GM10266 (cell line): ENCODE measurements at regions not wholly inside any gene's neighbourhood (a gene's known extent, or its start where the extent isn't known, plus 50 kb on each side); places are given as distances from the start of the nearest gene placed in this dataset.

Experiments used
- DNase-seq: peaks from one replicate; pipeline ENCODE4 v3.0.0; 2012; ENCODE audit errors: extremely low spot score
- CTCF ChIP-seq: IDR thresholded peaks from 2 replicates; pipeline ENCODE4 v1.5.1; 2012; ENCODE audit warnings: mild to moderate bottlenecking, low read depth; ENCODE audit not compliant: control insufficient read depth, insufficient read depth; ENCODE audit errors: missing control alignments

- TF ChIP-seq CTCF, result no peak
- DNase-seq, result no peak
Measured at GRCh38 chr2:136295168-136295567, 177.2 kb upstream of the CXCR4 start.

GRCh38 chr2:136291871-136292270 is 173.9 kb upstream of the CXCR4 start:
- no peak for DNase-seq
- TF ChIP-seq CTCF, result no peak

GRCh38 chr2:136290326-136290725 is 172.4 kb upstream of the CXCR4 start:
- no peak for DNase-seq
- TF ChIP-seq CTCF, result no peak

- no peak for TF ChIP-seq CTCF
- DNase-seq, result no peak
Measured at GRCh38 chr2:136288249-136288648, 170.3 kb upstream of the CXCR4 start.

- TF ChIP-seq CTCF, result no peak
- no peak for DNase-seq
Measured at GRCh38 chr2:136286423-136286822, 168.5 kb upstream of the CXCR4 start.

- DNase-seq, result peak; percentile 22
- TF ChIP-seq CTCF, result no peak
Measured at GRCh38 chr2:136284226-136285119, 166.5 kb upstream of the CXCR4 start.

- TF ChIP-seq CTCF, result no peak
Measured at GRCh38 chr2:136282251-136282650, 164.3 kb upstream of the CXCR4 start.

More at GRCh38 chr2:136282251-136282650, 164.3 kb upstream of the CXCR4 start:
- DNase-seq, result no peak
